GM12878 (cell line): ENCODE measurements at regions not wholly inside any gene's neighbourhood (a gene's known extent, or its start where the extent isn't known, plus 50 kb on each side); places are given as distances from the start of the nearest gene placed in this dataset.

ENCODE experiments used
- ATAC-seq: fragments of 200-7000 bp; cut with Tn5 transposase; 3 replicates; pipeline ENCODE4 v1.9.1; 2020; ENCODE audit warnings: mild to moderate bottlenecking, moderate library complexity
- BruUV-seq: library from RNA; stranded (reverse); fragments of 400-500 nt; replicated peaks from 2 replicates; lab custom pipeline; 2021; lab: Mats Ljungman, UMichigan
- CTCF ChIA-PET: fragments of 300-600 bp; sonication (Branson Sonifier 250); formaldehyde crosslinking; extraction: SDS; loops from one replicate; lab custom pipeline; 2021; ENCODE audit warnings: inconsistent platforms; lab: Yijun Ruan, JAX
- POLR2A ChIA-PET: fragments of 350-600 bp; formaldehyde crosslinking; extraction: SDS; loops from one replicate; lab custom pipeline; 2021; ENCODE audit warnings: inconsistent platforms; lab: Charles Lee
- RAD21 ChIA-PET: fragments of 300-600 bp; sonication (Branson Sonifier 250); formaldehyde crosslinking; loops from one replicate; lab custom pipeline; 2023; ENCODE audit warnings: antibody characterized with exemption; ENCODE audit not compliant: unreplicated experiment; lab: Charles Lee
- SMC1A ChIA-PET: fragments of 300-600 bp; sonication (Branson Sonifier 250); formaldehyde crosslinking; loops from one replicate; lab custom pipeline; 2023; ENCODE audit not compliant: unreplicated experiment, uncharacterized antibody; lab: Charles Lee
- DNase-seq: peaks from one replicate; pipeline ENCODE4 v3.0.0-alpha.2; 2011; ENCODE audit warnings: low read depth, low spot score
- FAIRE-seq: peaks from 3 replicates; lab custom pipeline; 2011; peaks lifted over from hg19 to GRCh38; lab: Jason Lieb, UNC
- H2AFZ ChIP-seq: 2 replicates; pipeline ENCODE4 v1.6.0; 2011; ENCODE audit warnings: low read depth, low read length, control low read depth; ENCODE audit not compliant: control insufficient read depth
- H3K27ac ChIP-seq: 2 replicates; pipeline ENCODE4 v1.5.1; 2011; ENCODE audit warnings: control low read depth; ENCODE audit not compliant: control insufficient read depth, insufficient read depth
- H3K27me3 ChIP-seq, 2 experiments: replicated peaks in 1 of 2; 2 replicates each; pipeline versions ENCODE4 v1.6.0 to v1.6.1; 2011; ENCODE audit warnings: low read length in 1 of 2; ENCODE audit not compliant: control insufficient read depth in 2 of 2, insufficient read depth in 2 of 2
- H3K36me3 ChIP-seq, 2 experiments: 2 replicates each; pipeline ENCODE4 v1.5.1; 2011; ENCODE audit warnings: low read length in 1 of 2; ENCODE audit not compliant: control insufficient read depth in 2 of 2, insufficient read depth in 2 of 2
- H3K4me1 ChIP-seq: 2 replicates; pipeline ENCODE4 v1.6.1; 2011; ENCODE audit warnings: mild to moderate bottlenecking, low read length, moderate library complexity, mixed read lengths; ENCODE audit not compliant: control insufficient read depth, insufficient read depth
- H3K4me2 ChIP-seq: 2 replicates; pipeline ENCODE4 v1.6.0; 2011; ENCODE audit warnings: control low read depth; ENCODE audit not compliant: control insufficient read depth, insufficient read depth
- H3K4me3 ChIP-seq: fragments of 200-600 bp; sonication (generic); 2 replicates; pipeline ENCODE4 v1.5.1; 2016
- H3K79me2 ChIP-seq: 2 replicates; pipeline ENCODE4 v1.6.0; 2011; ENCODE audit warnings: low read length; ENCODE audit not compliant: control insufficient read depth, insufficient read depth
- H3K9ac ChIP-seq: 2 replicates; pipeline ENCODE4 v1.8.0; 2011; ENCODE audit warnings: low read length, control low read depth, mixed read lengths; ENCODE audit not compliant: control insufficient read depth, insufficient read depth
- H3K9me3 ChIP-seq: replicated peaks from 3 replicates; pipeline ENCODE4 v1.5.1; 2011; ENCODE audit warnings: mild to moderate bottlenecking, low read length; ENCODE audit not compliant: control insufficient read depth, insufficient read depth
- H4K20me1 ChIP-seq: 2 replicates; pipeline ENCODE4 v1.6.0; 2011; ENCODE audit not compliant: control insufficient read depth, insufficient read depth
- EGR1 ChIP-seq, 2 experiments: IDR thresholded peaks; 1 replicate in 1 of 2; 2 replicates in 1 of 2; pipeline ENCODE4 v1.6.1; 2011 to 2012; ENCODE audit warnings: low read depth in 2 of 2, low read length in 2 of 2, borderline replicate concordance in 1 of 2, mild to moderate bottlenecking in 1 of 2, moderate library complexity in 1 of 2
- MTA3 ChIP-seq: IDR thresholded peaks from 2 replicates; pipeline ENCODE4 v1.6.1; 2012; ENCODE audit warnings: low read length, inconsistent platforms, borderline replicate concordance
- MXI1 ChIP-seq: fragments of 150-350 bp; IDR thresholded peaks from 2 replicates; pipeline ENCODE4 v1.6.1; 2011; ENCODE audit warnings: low read depth, mild to moderate bottlenecking, inconsistent platforms, low read length, improper control_type of control experiment
- NFYB ChIP-seq: IDR thresholded peaks from 2 replicates; pipeline ENCODE4 v1.6.1; 2011; ENCODE audit warnings: low read depth, mild to moderate bottlenecking, low read length, improper control_type of control experiment, moderate library complexity; ENCODE audit not compliant: insufficient read depth
- POLR2A ChIP-seq: IDR thresholded peaks from 2 replicates; pipeline ENCODE4 v1.6.1; 2011; ENCODE audit warnings: low read depth, mild to moderate bottlenecking, low read length
- RELA ChIP-seq: fragments of 450-650 bp; IDR thresholded peaks from 2 replicates; pipeline ENCODE4 v1.8.0; 2014; ENCODE audit warnings: borderline replicate concordance; ENCODE audit not compliant: partially characterized antibody
- SIN3A ChIP-seq: IDR thresholded peaks from 2 replicates; pipeline ENCODE4 v1.6.1; 2012; ENCODE audit warnings: low read depth, low read length, improper control_type of control experiment
- TCF7 ChIP-seq: IDR thresholded peaks from 2 replicates; pipeline ENCODE4 v1.6.1; 2014; ENCODE audit warnings: antibody characterized with exemption, borderline replicate concordance
- ZNF207 ChIP-seq: fragments of 450-650 bp; IDR thresholded peaks from 2 replicates; pipeline ENCODE4 v1.6.1; 2014; ENCODE audit warnings: antibody characterized with exemption, mild to moderate bottlenecking, borderline replicate concordance
- ZSCAN29 ChIP-seq: fragments of 450-650 bp; IDR thresholded peaks from 2 replicates; pipeline ENCODE4 v1.6.1; 2017; ENCODE audit warnings: mild to moderate bottlenecking, moderate library complexity
- WGBS: methylation state at CpG from one replicate; pipeline ENCODE4 v1.1.6; 2016; ENCODE audit warnings: low lambda C conversion rate; ENCODE audit not compliant: insufficient replicate concordance, insufficient coverage; ENCODE audit errors: missing lambda C conversion rate; 5-methylcytosine and 5-hydroxymethylcytosine counted together
- in situ Hi-C: fragments of 300-500 bp; cut with MboI; formaldehyde crosslinking; loops from 9 replicates; pipeline ENCODE4 v1.14.3; 2018; ENCODE audit warnings: mixed read lengths
- intact Hi-C: fragments of 100-400 bp; cut with micrococcal nuclease; formaldehyde crosslinking; loops from one replicate; pipeline ENCODE4 v1.14.2; 2022; ENCODE audit not compliant: unreplicated experiment
- TF ChIP-seq, protein P1 (sequence below): fragments of 450-650 bp; IDR thresholded peaks from 2 replicates; pipeline ENCODE4 v1.6.1; 2014; ENCODE audit warnings: mild to moderate bottlenecking
- TF ChIP-seq, protein P2 (sequence below): fragments of 450-650 bp; IDR thresholded peaks from 2 replicates; pipeline ENCODE4 v1.6.1; 2018; ENCODE audit warnings: mild to moderate bottlenecking, low read depth, moderate library complexity; ENCODE audit not compliant: partially characterized antibody
- TF ChIP-seq, protein P3 (sequence below): fragments of 450-650 bp; IDR thresholded peaks from 2 replicates; pipeline ENCODE4 v1.6.1; 2016; ENCODE audit warnings: mild to moderate bottlenecking

DNA sequence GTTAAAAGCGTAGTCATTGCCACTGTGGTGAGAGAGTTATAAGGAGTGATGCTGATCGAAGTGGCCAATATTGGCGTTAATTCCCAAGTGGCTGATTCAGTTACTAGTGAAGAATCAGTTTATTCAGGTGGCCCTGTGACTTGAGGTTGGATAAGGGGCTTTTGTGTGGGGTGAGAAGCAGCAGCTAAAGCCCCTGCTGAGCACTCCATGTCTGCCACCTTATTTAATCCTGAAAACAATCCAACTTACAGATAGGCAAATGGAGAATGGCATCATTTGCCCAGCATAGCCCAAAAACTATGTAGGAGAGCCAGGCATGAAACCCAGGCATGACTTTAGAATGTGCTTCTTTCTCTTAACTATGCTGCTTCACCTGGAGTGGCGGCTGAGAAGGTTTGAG, 222.8 kb upstream of the KLF6 start:
- no peak for TF ChIP-seq ZSCAN29
- TF ChIP-seq EGR1 (IDR thresholded peaks at IDR 0.05; ENCODE audit: borderline replicate concordance in 1 of 2, low read depth in 2 of 2, low read length in 2 of 2): no peak
- no peak for TF ChIP-seq RELA
- TF ChIP-seq POLR2A: no peak
- no peak for TF ChIP-seq ZNF207
- TF ChIP-seq, protein P1, sequence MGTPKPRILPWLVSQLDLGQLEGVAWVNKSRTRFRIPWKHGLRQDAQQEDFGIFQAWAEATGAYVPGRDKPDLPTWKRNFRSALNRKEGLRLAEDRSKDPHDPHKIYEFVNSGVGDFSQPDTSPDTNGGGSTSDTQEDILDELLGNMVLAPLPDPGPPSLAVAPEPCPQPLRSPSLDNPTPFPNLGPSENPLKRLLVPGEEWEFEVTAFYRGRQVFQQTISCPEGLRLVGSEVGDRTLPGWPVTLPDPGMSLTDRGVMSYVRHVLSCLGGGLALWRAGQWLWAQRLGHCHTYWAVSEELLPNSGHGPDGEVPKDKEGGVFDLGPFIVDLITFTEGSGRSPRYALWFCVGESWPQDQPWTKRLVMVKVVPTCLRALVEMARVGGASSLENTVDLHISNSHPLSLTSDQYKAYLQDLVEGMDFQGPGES: no peak
- TF ChIP-seq, protein P2, sequence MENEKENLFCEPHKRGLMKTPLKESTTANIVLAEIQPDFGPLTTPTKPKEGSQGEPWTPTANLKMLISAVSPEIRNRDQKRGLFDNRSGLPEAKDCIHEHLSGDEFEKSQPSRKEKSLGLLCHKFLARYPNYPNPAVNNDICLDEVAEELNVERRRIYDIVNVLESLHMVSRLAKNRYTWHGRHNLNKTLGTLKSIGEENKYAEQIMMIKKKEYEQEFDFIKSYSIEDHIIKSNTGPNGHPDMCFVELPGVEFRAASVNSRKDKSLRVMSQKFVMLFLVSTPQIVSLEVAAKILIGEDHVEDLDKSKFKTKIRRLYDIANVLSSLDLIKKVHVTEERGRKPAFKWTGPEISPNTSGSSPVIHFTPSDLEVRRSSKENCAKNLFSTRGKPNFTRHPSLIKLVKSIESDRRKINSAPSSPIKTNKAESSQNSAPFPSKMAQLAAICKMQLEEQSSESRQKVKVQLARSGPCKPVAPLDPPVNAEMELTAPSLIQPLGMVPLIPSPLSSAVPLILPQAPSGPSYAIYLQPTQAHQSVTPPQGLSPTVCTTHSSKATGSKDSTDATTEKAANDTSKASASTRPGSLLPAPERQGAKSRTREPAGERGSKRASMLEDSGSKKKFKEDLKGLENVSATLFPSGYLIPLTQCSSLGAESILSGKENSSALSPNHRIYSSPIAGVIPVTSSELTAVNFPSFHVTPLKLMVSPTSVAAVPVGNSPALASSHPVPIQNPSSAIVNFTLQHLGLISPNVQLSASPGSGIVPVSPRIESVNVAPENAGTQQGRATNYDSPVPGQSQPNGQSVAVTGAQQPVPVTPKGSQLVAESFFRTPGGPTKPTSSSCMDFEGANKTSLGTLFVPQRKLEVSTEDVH: no peak
- TF ChIP-seq MXI1: no peak
- TF ChIP-seq, protein P3, sequence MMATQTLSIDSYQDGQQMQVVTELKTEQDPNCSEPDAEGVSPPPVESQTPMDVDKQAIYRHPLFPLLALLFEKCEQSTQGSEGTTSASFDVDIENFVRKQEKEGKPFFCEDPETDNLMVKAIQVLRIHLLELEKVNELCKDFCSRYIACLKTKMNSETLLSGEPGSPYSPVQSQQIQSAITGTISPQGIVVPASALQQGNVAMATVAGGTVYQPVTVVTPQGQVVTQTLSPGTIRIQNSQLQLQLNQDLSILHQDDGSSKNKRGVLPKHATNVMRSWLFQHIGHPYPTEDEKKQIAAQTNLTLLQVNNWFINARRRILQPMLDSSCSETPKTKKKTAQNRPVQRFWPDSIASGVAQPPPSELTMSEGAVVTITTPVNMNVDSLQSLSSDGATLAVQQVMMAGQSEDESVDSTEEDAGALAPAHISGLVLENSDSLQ: no peak
- TF ChIP-seq TCF7: no peak
- no peak for TF ChIP-seq SIN3A
- TF ChIP-seq NFYB: no peak
- TF ChIP-seq MTA3: no peak
- Histone ChIP-seq H2AFZ (no peak overlapping the region), H3K79me2 (no peaks in the 10 kb centered on the region), H3K4me1 (no peaks in the 10 kb centered on the region), H3K27me3 (no peaks in the 10 kb centered on the region), H3K27ac (no peak overlapping the region), H3K4me3 (no peak overlapping the region), H3K9ac (no peak overlapping the region), H3K36me3 (no peaks in the 10 kb centered on the region), H3K9me3 (no peaks in the 10 kb centered on the region), H3K4me2 (no peak overlapping the region), H4K20me1 (no peaks in the 10 kb centered on the region)
- no TSS peak for BruUV-seq
- ChIA-PET CTCF (no interaction called here), POLR2A (no interaction called here), SMC1A (no interaction called here), RAD21 (no interaction called here)
- intact Hi-C loops: no loop called here
- no peak for ATAC-seq
- in situ Hi-C loops: no loop called here
- 78% methylated on average over 4 of the region's 4 CpGs for WGBS
- DNase-seq: no peak
- FAIRE-seq: no peak
